ENCODE measurements at regions not wholly inside any gene's neighbourhood (a gene's known extent, or its start where the extent isn't known, plus 50 kb on each side); places are given as distances from the start of the nearest gene placed in this dataset.
A peak's percentile ranks its signal among the peaks of the same experiment; 100 is the strongest.
"Not testable (repeated sequence)": the region's sequence is repeated elsewhere in the genome, so short reads cannot be mapped to it uniquely, and the experiment has no call there.

DNA sequence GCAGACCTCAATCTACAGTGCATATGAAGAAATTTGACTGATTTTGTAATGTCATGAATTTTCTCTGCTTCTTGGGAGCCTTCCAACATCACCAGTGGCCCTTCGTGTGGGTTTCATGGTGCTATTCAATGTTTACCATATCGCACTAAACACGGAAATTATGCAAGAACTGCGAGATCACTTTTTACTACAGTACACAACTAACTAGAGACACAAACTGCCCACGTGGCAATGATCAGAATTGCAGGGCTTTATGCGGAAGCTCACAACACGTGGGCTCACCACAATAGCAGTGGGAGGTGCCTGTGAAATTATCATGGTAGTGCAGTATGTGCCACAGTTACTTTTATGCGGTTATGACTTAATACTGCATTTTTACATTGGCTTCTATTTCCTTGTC, 449.7 kb upstream of the KLF6 start:
- ATAC-seq (replicated peaks) (no peak), DNase-seq (no peak)
- Mint-ChIP-seq H3K9me3 (peaks cover 7 to 8% of the 10 kb centered on the region in 2 donors), H3K36me3 (no peaks in the 10 kb centered on the region), H3K4me3 (no peak overlapping the region), H3K27ac (no peak overlapping the region), H3K27me3 (no peaks in the 10 kb centered on the region), H3K4me1 (peaks cover 0 to 5% of the 10 kb centered on the region in 2 donors)

DNA sequence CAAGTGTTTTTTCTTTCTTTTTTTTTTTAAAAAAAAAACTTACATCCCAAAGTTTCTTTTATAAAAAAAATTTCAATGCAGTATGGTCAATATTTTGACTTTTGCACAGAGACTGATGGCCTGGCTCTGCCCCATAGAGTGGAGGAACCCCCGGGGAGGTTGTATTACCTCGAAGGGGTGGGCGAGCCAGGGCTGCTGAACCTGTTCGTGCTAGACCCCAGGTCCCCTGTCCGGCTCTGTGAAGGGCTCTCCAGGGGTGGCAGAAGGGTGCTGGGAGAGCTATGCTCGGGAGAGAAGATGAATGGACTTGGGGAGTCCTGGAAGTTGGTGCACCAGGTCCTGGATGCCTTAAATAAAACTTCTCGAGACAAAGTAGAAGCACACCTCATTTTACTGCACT, 446.4 kb upstream of the KLF6 start:
- peaks cover 0 to 5% of the 10 kb centered on the region in 2 donors for H3K27me3 Mint-ChIP-seq
- no peak for DNase-seq
- no peak overlapping the region for H3K27ac Mint-ChIP-seq
- peaks cover 0 to 5% of the 10 kb centered on the region in 2 donors for H3K4me1 Mint-ChIP-seq
- peaks cover 0 to 4% of the 10 kb centered on the region in 2 donors for H3K9me3 Mint-ChIP-seq
- no peak for ATAC-seq (replicated peaks)
- no peaks in the 10 kb centered on the region for H3K36me3 Mint-ChIP-seq
- H3K4me3 Mint-ChIP-seq = no peak overlapping the region

DNA sequence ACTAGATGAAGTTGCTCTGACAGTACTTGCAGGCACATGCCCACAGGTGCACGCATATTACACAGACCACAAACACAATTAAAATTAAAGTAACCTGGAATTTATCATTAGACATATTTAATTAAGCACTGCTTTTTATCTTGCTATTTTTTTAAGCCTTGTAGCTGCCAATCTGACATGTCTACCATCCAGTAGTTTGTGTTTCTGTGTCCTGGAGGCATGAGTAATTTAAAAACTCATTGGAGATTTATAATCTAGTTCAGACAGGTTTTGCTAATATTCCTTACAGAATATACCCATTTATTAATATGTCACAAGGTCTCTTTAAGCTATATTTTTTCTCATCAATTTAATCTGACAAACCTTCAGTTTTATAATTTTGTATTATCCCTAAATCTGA, 445.0 kb upstream of the KLF6 start:
- no peak for ATAC-seq (replicated peaks)
- H3K4me3 Mint-ChIP-seq = no peak overlapping the region

DNA sequence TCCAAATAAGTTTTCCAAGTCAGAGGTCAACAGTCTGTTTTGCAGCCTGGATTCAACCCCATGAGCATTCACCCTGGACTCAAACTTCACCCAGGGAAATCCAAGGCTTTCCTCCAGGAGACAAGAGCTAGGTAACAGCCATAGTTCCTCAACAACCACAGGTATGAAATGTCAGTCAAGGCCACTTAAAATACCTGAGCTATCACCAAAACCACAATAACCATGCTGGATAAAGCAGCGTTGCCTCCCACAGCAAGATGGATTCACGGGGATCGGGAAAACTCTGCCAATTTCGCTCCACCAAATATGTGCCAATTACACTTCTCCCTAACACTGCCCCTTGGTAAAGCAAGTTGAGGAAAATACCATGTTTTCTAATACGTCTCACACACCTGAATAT, 444.1 kb upstream of the KLF6 start:
- Mint-ChIP-seq H3K4me1 (peaks cover 0 to 5% of the 10 kb centered on the region in 2 donors), H3K9me3 (peaks cover 0 to 4% of the 10 kb centered on the region in 2 donors), H3K27me3 (peaks cover 0 to 5% of the 10 kb centered on the region in 2 donors), H3K4me3 (no peak overlapping the region), H3K27ac (no peak overlapping the region), H3K36me3 (no peaks in the 10 kb centered on the region)
- no peak for DNase-seq
- no peak for ATAC-seq (replicated peaks)

More for the DNA sequence above, 445.0 kb upstream of the KLF6 start:
- no peak overlapping the region for H3K27ac Mint-ChIP-seq
- no peak for DNase-seq
- peaks cover 0 to 5% of the 10 kb centered on the region in 2 donors for H3K27me3 Mint-ChIP-seq
- peaks cover 0 to 5% of the 10 kb centered on the region in 2 donors for H3K4me1 Mint-ChIP-seq
- peaks cover 0 to 4% of the 10 kb centered on the region in 2 donors for H3K9me3 Mint-ChIP-seq
- H3K36me3 Mint-ChIP-seq = no peaks in the 10 kb centered on the region

DNA sequence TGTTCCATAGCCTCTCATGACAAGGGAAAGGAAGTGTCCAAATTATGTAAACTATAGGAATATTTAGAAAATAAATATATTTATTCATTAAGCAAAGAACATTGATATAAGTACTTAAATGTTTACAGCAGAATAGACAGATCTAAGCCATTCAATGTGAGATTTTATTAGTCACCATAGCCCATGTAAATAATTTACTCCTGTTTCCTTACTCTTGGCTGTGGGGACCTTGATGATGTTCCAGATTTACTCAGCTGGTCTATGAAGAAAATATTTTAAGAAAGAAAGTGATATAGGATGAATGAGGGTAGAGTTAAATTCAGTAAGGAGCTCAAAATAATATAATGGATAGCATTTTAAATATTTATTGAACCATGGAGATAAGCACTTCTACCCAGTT, 442.6 kb upstream of the KLF6 start:
- Mint-ChIP-seq H3K36me3 (no peaks in the 10 kb centered on the region), H3K4me3 (no peak overlapping the region), H3K27me3 (peaks cover 0 to 5% of the 10 kb centered on the region in 2 donors), H3K27ac (no peak overlapping the region), H3K4me1 (peaks cover 0 to 5% of the 10 kb centered on the region in 2 donors), H3K9me3 (peaks cover 0 to 4% of the 10 kb centered on the region in 2 donors)
- no peak for DNase-seq
- no peak for ATAC-seq (replicated peaks)

DNA sequence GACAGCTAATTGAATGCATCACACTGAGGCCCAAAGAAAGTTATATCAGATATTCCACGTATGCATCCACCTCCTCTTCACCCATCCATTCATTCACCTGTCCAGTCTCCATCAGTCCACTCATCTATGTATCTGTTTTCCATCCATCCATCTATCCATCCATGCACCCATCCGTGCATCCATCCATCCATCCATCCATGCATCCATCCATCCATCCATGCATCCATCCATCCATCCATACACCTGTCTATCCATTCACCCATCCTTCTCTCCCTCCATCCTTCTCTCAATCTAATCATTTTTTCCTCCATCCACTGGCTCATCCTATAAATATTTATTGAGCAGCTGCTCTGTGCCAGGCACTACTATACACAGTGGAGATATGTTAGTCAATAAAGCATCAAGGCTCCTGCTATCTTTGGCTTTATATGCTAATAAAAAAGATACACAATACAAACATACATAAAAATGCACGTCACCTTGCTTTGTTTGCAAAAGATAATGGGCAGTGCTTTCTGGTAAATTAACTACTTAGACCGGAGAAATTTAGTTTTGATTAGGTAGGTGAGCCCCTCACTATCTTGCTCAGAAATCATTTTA, 442.0 kb upstream of the KLF6 start:
- ATAC-seq (replicated peaks) = no peak
- no peaks in the 10 kb centered on the region for H3K36me3 Mint-ChIP-seq
- no peak overlapping the region for H3K27ac Mint-ChIP-seq
- H3K27me3 Mint-ChIP-seq = peaks cover 0 to 5% of the 10 kb centered on the region in 2 donors
- peaks cover 0 to 4% of the 10 kb centered on the region in 2 donors for H3K9me3 Mint-ChIP-seq
- DNase-seq = no peak
- H3K4me1 Mint-ChIP-seq = peaks cover 0 to 3% of the 10 kb centered on the region in 2 donors
- no peak overlapping the region for H3K4me3 Mint-ChIP-seq

DNA sequence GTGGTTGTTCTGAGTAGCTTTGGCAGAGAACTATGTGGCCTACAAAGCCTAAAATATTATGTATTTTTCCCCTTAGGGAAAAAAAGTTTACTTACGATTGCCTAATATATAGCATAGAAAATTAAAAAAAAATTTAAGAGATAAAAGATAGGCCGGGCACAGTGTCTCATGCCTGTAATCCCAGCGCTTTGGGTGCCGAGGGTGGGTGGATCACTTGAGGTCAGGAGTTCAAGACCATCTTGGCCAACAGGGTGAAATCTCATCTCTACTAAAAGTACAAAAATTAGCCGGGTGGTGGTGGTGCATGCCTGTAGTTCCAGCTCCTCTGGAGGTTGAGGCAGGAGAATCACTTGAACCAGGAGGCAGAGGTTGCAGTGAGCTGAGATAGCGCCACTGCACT, 439.2 kb upstream of the KLF6 start:
- DNase-seq (no peak), ATAC-seq (replicated peaks) (no peak)
- Mint-ChIP-seq H3K9me3 (peaks cover 8 to 9% of the 10 kb centered on the region in 2 donors), H3K4me3 (no peak overlapping the region), H3K27me3 (peaks cover 0 to 5% of the 10 kb centered on the region in 2 donors), H3K36me3 (peaks cover 4 to 9% of the 10 kb centered on the region in 2 donors), H3K27ac (no peak overlapping the region), H3K4me1 (peaks cover 9 to 13% of the 10 kb centered on the region in 2 donors)

DNA sequence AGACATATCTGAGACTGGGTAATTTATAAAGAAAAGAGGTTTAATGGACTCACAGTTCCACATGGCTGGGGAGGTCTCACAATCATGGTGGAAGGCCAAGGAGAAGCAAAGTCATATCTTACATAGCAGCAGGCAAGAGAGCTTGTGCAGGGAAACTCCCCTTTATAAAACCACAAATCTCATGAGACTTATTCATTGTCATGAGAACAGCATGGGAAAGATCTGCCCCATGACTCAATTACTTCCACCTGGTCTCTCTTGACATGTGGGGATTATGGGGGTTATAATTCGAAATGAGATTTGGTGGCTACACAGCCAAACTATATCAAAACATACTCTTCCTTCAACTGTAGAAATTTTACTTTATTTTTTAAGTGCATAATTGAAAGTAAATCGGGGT, 436.3 kb upstream of the KLF6 start:
- not testable (repeated sequence) for H3K36me3 Mint-ChIP-seq, H3K9me3 Mint-ChIP-seq, H3K27me3 Mint-ChIP-seq, H3K4me3 Mint-ChIP-seq
- peak overlapping the region; percentile 26 for H3K27ac Mint-ChIP-seq
- H3K4me1 Mint-ChIP-seq = peaks cover 11 to 17% of the 10 kb centered on the region in 2 donors
- DNase-seq (peak; percentile 32), ATAC-seq (replicated peaks) (peak; percentile 82 to 93)

DNA sequence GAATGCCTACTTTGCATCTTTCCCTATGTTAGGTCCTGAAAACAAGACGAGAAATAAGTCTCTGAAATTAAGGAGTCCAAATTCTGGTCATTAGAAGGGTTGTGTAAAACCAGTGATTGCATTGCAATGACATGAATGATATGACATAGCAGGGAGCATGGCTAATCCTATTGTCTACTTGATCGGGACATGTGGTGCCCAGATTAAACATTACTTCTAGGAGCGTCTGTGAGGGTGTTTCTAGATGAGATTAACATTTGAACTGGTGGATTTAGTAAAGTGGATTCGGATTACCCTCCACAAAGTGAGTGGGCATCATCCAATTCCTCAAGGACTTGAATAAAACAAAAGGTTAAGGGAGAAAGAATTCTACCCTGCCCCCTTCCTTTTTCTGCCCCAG, 434.9 kb upstream of the KLF6 start:
- H3K27ac Mint-ChIP-seq = no peak overlapping the region
- H3K4me3 Mint-ChIP-seq = no peak overlapping the region
- peaks cover 4 to 9% of the 10 kb centered on the region in 2 donors for H3K36me3 Mint-ChIP-seq
- ATAC-seq (replicated peaks) (no peak), DNase-seq (no peak)
- H3K4me1 Mint-ChIP-seq = peaks cover 14 to 29% of the 10 kb centered on the region in 2 donors
- H3K9me3 Mint-ChIP-seq = peaks cover 5 to 8% of the 10 kb centered on the region in 2 donors
- peaks cover 0 to 5% of the 10 kb centered on the region in 2 donors for H3K27me3 Mint-ChIP-seq

DNA sequence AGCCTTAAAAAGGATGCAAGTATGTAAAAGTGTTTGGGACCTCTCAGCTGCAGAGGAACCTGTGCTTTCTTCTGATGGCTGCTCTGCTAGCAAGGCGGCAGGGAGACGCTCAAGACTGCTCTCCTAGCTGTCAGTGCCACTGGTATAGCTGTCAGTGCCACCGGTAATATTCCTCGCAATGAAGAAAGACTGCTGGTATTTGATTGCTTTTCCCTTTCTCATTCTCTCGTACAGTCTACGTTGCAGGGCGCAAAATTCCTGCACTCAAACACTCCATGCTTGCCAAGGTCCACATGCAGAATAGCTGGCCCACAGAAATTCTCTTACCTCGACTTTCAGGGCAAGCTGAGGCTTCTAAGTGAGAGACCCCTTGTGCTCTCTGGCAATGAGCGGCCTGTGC, 432.6 kb upstream of the KLF6 start:
- H3K4me3 Mint-ChIP-seq = no peak overlapping the region
- H3K36me3 Mint-ChIP-seq = peaks cover 4 to 9% of the 10 kb centered on the region in 2 donors
- peaks cover 0 to 5% of the 10 kb centered on the region in 2 donors for H3K27me3 Mint-ChIP-seq
- H3K9me3 Mint-ChIP-seq = peaks cover 5 to 8% of the 10 kb centered on the region in 2 donors
- H3K27ac Mint-ChIP-seq = no peak overlapping the region
- DNase-seq (no peak), ATAC-seq (replicated peaks) (no peak)
- peaks cover 14 to 29% of the 10 kb centered on the region in 2 donors for H3K4me1 Mint-ChIP-seq

DNA sequence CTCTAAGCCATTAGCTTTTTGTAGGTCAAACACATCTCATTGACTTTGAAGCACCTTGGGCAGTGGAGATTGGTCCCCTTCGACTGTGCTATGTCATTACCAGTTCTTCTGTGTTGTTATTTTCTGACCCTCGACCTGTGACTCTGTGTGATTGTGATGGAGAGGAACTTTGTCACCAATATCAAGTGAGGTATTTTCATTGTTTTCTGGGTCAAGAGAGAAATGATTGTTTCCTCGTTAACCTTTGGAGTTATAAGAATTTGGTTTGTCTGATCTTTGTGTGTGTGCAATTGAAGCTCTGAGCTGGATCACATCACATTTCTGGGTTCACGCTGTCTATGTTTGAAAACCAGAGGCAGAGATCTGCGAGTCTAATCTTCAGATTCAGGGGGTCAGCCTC, 432.2 kb upstream of the KLF6 start:
- Mint-ChIP-seq H3K4me1 (peaks cover 14 to 29% of the 10 kb centered on the region in 2 donors), H3K27me3 (peaks cover 0 to 5% of the 10 kb centered on the region in 2 donors), H3K27ac (no peak overlapping the region), H3K36me3 (peaks cover 4 to 9% of the 10 kb centered on the region in 2 donors), H3K4me3 (no peak overlapping the region), H3K9me3 (peaks cover 5 to 8% of the 10 kb centered on the region in 2 donors)
- no peak for ATAC-seq (replicated peaks)
- DNase-seq = no peak

DNA sequence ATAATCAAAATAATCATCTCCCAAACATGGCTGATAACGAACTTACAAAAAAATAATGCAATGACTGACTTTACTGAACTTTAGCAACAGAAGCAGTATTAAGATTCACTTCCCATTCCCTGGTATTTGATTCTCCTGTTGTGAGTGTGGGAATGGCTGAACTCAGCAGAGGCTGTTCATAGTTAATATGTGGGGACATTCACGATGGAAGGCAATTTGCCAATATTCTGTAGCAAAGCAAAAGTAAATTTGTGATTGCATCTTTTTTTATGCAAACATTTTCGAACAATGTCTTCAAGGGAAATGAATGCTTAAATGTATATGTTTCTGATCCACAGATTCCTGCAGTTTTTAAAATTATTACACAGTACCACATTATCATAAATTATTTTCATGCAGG, 431.7 kb upstream of the KLF6 start:
- no peak for DNase-seq
- no peak for ATAC-seq (replicated peaks)
- H3K27me3 Mint-ChIP-seq = peaks cover 0 to 5% of the 10 kb centered on the region in 2 donors
- no peak overlapping the region for H3K4me3 Mint-ChIP-seq
- peaks cover 4 to 9% of the 10 kb centered on the region in 2 donors for H3K36me3 Mint-ChIP-seq
- peaks cover 5 to 8% of the 10 kb centered on the region in 2 donors for H3K9me3 Mint-ChIP-seq
- H3K27ac Mint-ChIP-seq = no peak overlapping the region
- peaks cover 14 to 29% of the 10 kb centered on the region in 2 donors for H3K4me1 Mint-ChIP-seq

DNA sequence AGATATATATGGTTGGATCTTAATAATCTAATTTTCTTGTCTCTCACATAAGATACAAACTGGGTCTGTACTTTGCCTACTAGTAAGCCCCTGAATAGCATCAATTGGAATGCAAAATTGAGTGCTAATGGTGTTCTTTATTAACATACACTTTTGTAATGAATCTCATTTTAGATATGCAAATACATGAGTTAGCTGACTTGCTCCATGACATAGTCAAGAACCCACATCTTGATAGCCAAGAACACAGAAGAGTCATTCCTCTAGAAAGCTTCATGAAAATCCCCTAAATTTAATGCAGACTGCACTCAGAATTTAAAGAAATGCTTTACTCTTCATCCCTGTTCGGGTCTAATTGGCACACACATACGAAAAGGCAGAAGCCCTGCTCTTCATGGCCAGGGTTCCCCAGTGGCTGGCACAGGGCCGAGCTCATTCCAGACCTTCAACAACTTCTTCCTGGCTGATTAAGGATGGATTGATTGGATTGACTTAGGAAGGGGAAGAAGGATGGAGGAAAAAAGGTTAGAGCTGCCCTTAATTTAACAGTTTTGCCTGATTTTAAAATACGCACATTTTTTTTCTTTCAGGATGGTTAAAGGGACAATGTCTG, 431.1 kb upstream of the KLF6 start:
- Mint-ChIP-seq H3K36me3 (peaks cover 4 to 6% of the 10 kb centered on the region in 2 donors), H3K27me3 (peaks cover 0 to 5% of the 10 kb centered on the region in 2 donors), H3K9me3 (peaks cover 5 to 7% of the 10 kb centered on the region in 2 donors), H3K4me3 (no peak overlapping the region), H3K4me1 (peaks cover 9 to 22% of the 10 kb centered on the region in 2 donors), H3K27ac (no peak overlapping the region)
- DNase-seq (no peak), ATAC-seq (replicated peaks) (peak; percentile 46 to 64)

DNA sequence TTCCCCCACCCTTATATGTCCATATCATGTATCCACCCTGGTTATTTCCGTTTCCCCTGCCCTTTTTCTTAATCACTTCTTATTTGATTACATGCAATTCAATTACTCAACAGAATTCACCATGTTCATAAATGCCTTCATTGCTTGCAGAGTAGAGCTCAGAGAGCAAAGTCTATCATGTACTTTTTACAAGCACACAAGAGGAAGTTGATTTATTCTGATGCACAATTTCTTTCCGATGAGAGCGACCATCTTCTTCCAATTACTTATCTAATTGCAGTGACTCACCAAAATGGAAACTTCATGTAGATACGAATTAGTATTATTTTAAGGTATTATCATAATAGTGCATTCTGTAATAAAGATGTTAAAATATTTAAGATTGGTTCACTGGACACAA, 430.5 kb upstream of the KLF6 start:
- Mint-ChIP-seq H3K4me3 (no peak overlapping the region), H3K27me3 (peaks cover 0 to 5% of the 10 kb centered on the region in 2 donors), H3K36me3 (peaks cover under 1 to 1% of the 10 kb centered on the region in 2 donors), H3K4me1 (peaks cover 6 to 17% of the 10 kb centered on the region in 2 donors), H3K27ac (peak overlapping the region; percentile 28), H3K9me3 (peaks cover 1 to 3% of the 10 kb centered on the region in 2 donors)
- ATAC-seq (replicated peaks) (no peak), DNase-seq (no peak)

DNA sequence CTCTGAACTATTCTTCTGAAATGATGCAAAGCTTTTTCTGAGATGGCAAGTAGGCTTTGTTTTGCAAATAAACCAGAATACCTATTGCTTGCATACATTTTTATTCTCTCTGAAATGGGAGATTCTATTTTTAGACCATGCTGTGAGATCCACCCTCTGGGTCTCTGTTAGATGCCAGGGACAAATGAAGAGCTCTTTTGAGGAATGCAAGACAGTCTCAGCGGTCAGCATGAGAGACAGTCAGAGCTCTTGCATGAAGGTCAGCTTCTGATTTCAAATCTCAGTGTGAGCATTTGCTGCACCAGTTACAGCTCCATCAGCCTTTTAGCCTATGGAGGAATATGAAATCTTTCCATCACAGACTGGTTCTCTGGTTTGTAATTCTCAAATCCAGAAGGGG, 429.9 kb upstream of the KLF6 start:
- H3K36me3 Mint-ChIP-seq = no peaks in the 10 kb centered on the region
- DNase-seq (no peak), ATAC-seq (replicated peaks) (no peak)
- H3K9me3 Mint-ChIP-seq = peaks cover 0 to 2% of the 10 kb centered on the region in 2 donors
- H3K4me1 Mint-ChIP-seq = peaks cover 5 to 15% of the 10 kb centered on the region in 2 donors
- no peak overlapping the region for H3K27ac Mint-ChIP-seq
- no peak overlapping the region for H3K4me3 Mint-ChIP-seq
- H3K27me3 Mint-ChIP-seq = peaks cover 0 to 5% of the 10 kb centered on the region in 2 donors
